SU-DHL-6 (cell line): ENCODE measurements at regions not wholly inside any gene's neighbourhood (a gene's known extent, or its start where the extent isn't known, plus 50 kb on each side); places are given as distances from the start of the nearest gene placed in this dataset.

Experiments used
- H2AFZ ChIP-seq: fragments of 200-600 bp; sonication (generic); 2 replicates; pipeline ENCODE4 v1.6.1; 2014; ENCODE audit warnings: low read depth, mild to moderate bottlenecking, moderate library complexity, mixed read lengths, antibody characterized with exemption, low read length; ENCODE audit not compliant: severe bottlenecking
- H3F3A ChIP-seq: fragments of 200-600 bp; shearing (Covaris generic); 2 replicates; pipeline ENCODE4 v1.6.0; 2016; ENCODE audit warnings: antibody characterized with exemption, mild to moderate bottlenecking; ENCODE audit not compliant: insufficient read depth
- H3K27ac ChIP-seq: fragments of 200-600 bp; sonication (generic); 2 replicates; pipeline ENCODE4 v1.5.1; 2016; ENCODE audit warnings: low read depth, mild to moderate bottlenecking, low read length, moderate library complexity, mixed read lengths
- H3K27me3 ChIP-seq: fragments of 200-600 bp; sonication (generic), shearing (Covaris generic); 2 replicates; pipeline ENCODE4 v1.6.0; 2014; ENCODE audit warnings: mild to moderate bottlenecking, low read length
- H3K36me3 ChIP-seq: fragments of 200-600 bp; sonication (generic); 2 replicates; pipeline ENCODE4 v1.6.1; 2014; ENCODE audit warnings: mild to moderate bottlenecking, low read length, mixed read lengths
- H3K4me2 ChIP-seq: fragments of 300-600, 200-600 bp; shearing (Covaris generic), sonication (generic); 2 replicates; pipeline ENCODE4 v1.6.0; 2014; ENCODE audit warnings: low read length, low read depth, mild to moderate bottlenecking; ENCODE audit not compliant: poor library complexity, severe bottlenecking
- H3K4me3 ChIP-seq: fragments of 200-600 bp; sonication (generic); 2 replicates; pipeline ENCODE4 v1.5.1; 2014; ENCODE audit warnings: antibody characterized with exemption, low read length, mild to moderate bottlenecking, mixed read lengths; ENCODE audit not compliant: insufficient read depth, poor library complexity, severe bottlenecking
- H3K79me2 ChIP-seq: fragments of 200-600 bp; sonication (generic); 2 replicates; pipeline ENCODE4 v1.6.1; 2014; ENCODE audit warnings: mild to moderate bottlenecking, low read length, moderate library complexity; ENCODE audit not compliant: insufficient read depth
- H3K9ac ChIP-seq: fragments of 200-600 bp; sonication (generic); 2 replicates; pipeline ENCODE4 v1.7.0; 2014; ENCODE audit warnings: mild to moderate bottlenecking, low read length
- H3K9me2 ChIP-seq: fragments of 200-600 bp; sonication (generic); replicated peaks from 2 replicates; pipeline ENCODE4 v1.6.1; 2014; ENCODE audit warnings: low read length; ENCODE audit not compliant: insufficient read depth
- H3K9me3 ChIP-seq: fragments of 200-600 bp; sonication (generic); 2 replicates; pipeline ENCODE4 v1.6.1; 2014; ENCODE audit warnings: low read length, mixed read lengths; ENCODE audit not compliant: insufficient read depth
- H4K20me1 ChIP-seq: fragments of 200-600 bp; sonication (generic); 2 replicates; pipeline ENCODE4 v1.6.1; 2014; ENCODE audit warnings: low read depth, mild to moderate bottlenecking, antibody characterized with exemption, low read length, moderate library complexity, mixed read lengths
- CTCF ChIP-seq: fragments of 200-600 bp; sonication (generic); IDR thresholded peaks from one replicate; pipeline ENCODE4 v1.5.1; 2017; ENCODE audit warnings: antibody characterized with exemption, mild to moderate bottlenecking, low read length, moderate library complexity; ENCODE audit not compliant: insufficient read depth, poor library complexity, severe bottlenecking
- EZH2phosphoT487 ChIP-seq: fragments of 200-600 bp; sonication (generic), shearing (Covaris generic); conservative IDR thresholded peaks from 2 replicates; pipeline ENCODE4 v1.6.1; 2018; ENCODE audit warnings: mild to moderate bottlenecking, antibody characterized with exemption, low read length, moderate library complexity, mixed read lengths

DNA sequence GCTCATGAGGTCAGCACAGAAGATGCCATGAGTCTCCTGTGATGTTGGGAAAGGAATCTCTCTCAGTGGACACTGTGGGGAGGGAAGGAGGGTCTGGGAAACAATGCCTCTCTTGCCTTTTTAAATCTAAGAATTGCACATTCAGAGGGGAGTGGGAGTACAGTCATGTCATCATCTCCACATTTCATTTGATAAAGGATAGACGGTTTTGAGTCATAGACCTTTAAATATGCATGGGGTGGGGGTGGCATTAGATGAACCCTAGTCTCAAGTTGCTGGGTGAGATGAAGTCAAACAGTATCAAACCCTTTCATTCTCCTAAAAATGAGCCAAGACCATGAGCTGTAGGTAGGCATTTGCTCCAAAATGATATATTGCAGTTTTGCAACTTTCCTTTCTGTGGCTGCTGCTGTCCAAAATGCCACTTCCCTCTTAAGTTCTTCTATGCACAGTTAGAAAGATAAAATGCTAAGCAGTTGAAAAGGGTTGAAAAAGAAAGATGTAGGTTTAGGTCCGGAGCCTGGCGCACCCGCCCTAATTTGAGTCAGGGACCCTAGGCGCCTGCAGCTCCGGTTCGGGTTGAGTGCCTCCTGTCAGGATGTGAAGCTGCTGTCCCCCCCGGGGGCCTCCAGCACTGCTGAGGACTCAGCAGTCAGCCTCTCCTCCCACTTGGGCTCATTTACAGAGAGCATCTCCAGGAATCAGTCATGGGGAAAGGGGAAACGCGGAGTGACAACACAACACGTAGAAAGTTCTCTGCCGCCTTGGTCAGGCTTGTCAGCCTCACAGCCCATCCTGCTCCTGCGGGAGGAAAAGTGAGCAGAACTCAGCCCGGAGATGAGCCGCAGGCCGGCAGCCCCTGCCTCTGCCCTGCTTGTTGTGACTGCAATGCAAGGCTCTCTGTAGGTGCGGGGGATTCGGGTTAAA, 479.3 kb upstream of the RUNX1 start:
- H4K20me1 ChIP-seq: no peaks in the 10 kb centered on the region
- H3K9me2 ChIP-seq: no peaks in the 10 kb centered on the region
- H3K9ac ChIP-seq: no peak overlapping the region
- H3K36me3 ChIP-seq: no peaks in the 10 kb centered on the region
- H3K27ac ChIP-seq: no peak overlapping the region
- no peaks in the 10 kb centered on the region for H3K27me3 ChIP-seq
- no peaks in the 10 kb centered on the region for H3K9me3 ChIP-seq
- H3K4me3 ChIP-seq: no peak overlapping the region
- H3K4me2 ChIP-seq: peak overlapping the region; percentile 35
- no peak for TF ChIP-seq EZH2phosphoT487
- TF ChIP-seq CTCF: no peak
- no peak overlapping the region for H2AFZ ChIP-seq
- H3F3A ChIP-seq: no peaks in the 10 kb centered on the region
- no peaks in the 10 kb centered on the region for H3K79me2 ChIP-seq

- Histone ChIP-seq H3K27me3 (no peaks in the 10 kb centered on the region), H3K36me3 (no peaks in the 10 kb centered on the region), H2AFZ (no peak overlapping the region), H3K79me2 (no peaks in the 10 kb centered on the region), H3F3A (no peaks in the 10 kb centered on the region), H3K4me2 (no peak overlapping the region), H3K9me2 (no peaks in the 10 kb centered on the region), H3K27ac (no peak overlapping the region), H4K20me1 (no peaks in the 10 kb centered on the region), H3K4me3 (no peak overlapping the region), H3K9me3 (no peaks in the 10 kb centered on the region), H3K9ac (no peak overlapping the region)
- TF ChIP-seq EZH2phosphoT487 (no peak), CTCF (no peak)
Measured at GRCh38 chr21:35527358-35527757, 478.3 kb upstream of the RUNX1 start.

DNA sequence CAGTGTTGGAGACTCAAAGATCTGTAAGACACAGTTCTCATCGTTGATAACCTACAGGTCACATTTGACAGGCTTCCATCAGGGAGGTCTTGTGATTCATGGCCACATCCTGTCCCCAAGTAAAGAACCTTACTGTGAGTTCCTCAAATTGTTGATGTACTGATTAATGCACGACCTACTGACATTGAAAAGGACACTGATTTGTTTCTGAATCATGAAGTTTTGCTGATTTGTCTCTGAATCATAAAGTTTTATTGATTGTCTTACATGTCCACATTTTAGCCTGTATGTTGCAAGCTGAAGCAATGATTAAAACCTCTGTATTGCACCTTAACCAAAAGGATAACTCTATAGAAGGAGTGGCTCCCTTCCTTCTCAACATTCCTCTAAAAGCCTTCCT, 476.3 kb upstream of the RUNX1 start:
- no peaks in the 10 kb centered on the region for H4K20me1 ChIP-seq
- no peak overlapping the region for H3K27ac ChIP-seq
- H3K9ac ChIP-seq: no peak overlapping the region
- H3K4me3 ChIP-seq: no peak overlapping the region
- no peaks in the 10 kb centered on the region for H3K79me2 ChIP-seq
- H3K9me2 ChIP-seq: no peaks in the 10 kb centered on the region
- H3K4me2 ChIP-seq: no peak overlapping the region
- no peak overlapping the region for H2AFZ ChIP-seq
- no peaks in the 10 kb centered on the region for H3K27me3 ChIP-seq
- TF ChIP-seq EZH2phosphoT487 (no peak), CTCF (no peak)
- no peaks in the 10 kb centered on the region for H3F3A ChIP-seq
- H3K36me3 ChIP-seq: no peaks in the 10 kb centered on the region
- no peaks in the 10 kb centered on the region for H3K9me3 ChIP-seq
